Right forelimb (tissue), 1 donor: ENCODE measurements at regions not wholly inside any gene's neighbourhood (a gene's known extent, or its start where the extent isn't known, plus 50 kb on each side); places are given as distances from the start of the nearest gene placed in this dataset.
"Not testable (repeated sequence)": the region's sequence is repeated elsewhere in the genome, so short reads cannot be mapped to it uniquely, and the experiment has no call there.

Experiments used
- DNase-seq: peaks from one replicate; pipeline ENCODE4 v3.0.0-alpha.2; 2018

DNA sequence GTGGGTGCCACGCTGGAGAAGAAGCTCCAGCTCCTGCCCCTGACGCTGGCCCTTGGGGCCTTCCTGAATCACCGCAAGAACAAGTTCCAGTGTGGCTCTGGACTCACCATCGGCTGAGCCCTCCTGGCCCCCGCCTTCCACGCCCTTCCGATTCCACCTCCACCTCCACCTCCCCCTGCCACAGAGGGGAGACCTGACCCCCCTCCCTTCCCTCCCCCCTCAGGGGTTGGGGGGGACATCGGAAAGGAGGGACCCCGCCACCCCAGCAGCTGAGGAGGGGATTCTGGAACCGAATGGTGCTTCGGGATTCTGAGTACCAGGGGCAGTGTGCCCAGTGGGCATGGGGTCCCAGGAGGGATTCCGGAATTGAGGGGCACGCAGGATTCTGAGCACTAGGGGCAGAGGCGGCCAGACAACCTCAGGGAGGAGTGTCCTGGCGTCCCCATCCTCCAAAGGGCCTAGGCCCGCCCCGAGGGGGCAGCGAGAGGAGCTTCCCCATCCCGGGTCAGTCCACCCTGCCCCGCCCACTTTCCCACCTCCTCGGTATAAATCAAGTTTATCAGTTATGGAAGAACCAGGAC is 166.0 kb downstream of the POTEG start:
- not testable (repeated sequence) for DNase-seq

DNA sequence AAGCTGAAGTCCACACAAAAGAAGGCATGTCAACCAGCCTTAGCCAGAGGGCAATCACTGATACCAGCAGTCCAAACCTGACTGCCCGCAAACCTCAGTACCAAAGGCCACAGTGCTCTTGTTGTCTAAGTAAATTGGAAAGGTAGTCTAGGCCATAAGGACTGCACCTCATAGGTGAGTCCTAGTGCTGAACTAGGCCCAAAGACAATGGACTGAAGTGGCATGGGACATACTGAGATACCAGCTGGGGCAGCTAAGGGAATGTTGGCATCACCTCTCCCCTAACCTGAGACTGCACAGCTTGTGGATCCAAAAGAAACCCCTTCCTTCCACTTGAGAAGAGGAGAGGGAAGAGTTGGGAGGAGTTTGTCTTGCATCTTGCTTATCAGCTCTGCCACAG is 161.9 kb downstream of the POTEG start:
- not testable (repeated sequence) for DNase-seq

DNA sequence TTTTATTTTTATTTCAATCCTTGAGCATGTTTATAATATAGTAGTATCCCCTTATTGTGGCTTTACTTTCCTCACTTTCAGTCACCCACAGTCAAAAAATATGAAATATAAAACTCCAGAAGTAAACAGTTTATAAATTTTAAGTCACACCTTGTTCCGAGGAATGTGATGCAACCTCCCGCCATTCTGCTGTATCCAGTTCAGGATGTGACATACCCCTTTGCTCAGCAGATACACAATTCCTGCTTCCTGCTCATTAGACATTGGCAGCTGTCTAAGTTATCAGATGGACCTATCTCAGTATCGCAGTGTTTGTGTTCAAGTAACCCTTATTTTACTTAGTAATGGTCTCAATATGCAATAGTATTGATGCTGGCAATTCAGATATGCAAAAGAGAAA is 144.5 kb downstream of the POTEG start:
- DNase-seq = not testable (repeated sequence)

DNA sequence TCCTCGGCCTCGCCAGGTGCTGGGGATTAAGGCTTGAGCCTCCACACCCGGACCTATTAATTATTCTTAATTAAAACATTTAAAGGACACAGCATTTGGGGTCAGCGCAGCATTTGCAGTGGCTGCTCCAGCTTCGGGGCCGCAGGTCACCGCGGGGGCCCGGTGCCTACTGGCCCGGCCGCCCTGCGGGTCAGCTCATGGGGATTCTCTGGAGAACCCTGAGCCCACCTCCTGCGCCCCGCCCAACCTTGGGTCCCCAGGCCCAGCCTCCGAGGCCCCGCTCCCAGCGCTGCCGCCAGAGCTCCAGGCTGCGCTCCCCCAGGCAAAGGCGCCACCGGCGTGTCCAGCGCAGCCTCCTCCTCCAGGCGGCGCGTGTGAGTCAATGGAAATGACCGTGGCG is 133.9 kb downstream of the POTEG start:
- DNase-seq = not testable (repeated sequence)

DNA sequence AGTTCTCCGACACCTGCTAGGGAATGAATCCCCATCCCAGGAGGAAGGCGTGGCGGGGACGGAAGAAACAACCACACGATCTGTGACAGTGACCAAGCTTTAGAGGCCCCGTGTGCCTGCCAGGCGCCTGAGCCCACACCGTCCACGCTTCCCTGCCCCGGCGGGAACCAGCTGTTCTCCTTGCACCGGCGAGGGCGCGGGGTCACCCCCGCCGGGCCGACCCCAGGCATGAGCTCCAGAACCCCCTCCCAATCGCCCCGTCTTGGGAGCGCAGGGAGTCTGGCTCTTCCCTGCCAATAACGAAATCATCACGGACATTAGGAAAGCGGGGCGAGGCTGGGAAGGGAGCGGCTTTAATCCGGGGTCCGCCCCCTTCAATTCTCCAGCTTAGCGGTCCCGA is 133.3 kb downstream of the POTEG start:
- DNase-seq = not testable (repeated sequence)

DNA sequence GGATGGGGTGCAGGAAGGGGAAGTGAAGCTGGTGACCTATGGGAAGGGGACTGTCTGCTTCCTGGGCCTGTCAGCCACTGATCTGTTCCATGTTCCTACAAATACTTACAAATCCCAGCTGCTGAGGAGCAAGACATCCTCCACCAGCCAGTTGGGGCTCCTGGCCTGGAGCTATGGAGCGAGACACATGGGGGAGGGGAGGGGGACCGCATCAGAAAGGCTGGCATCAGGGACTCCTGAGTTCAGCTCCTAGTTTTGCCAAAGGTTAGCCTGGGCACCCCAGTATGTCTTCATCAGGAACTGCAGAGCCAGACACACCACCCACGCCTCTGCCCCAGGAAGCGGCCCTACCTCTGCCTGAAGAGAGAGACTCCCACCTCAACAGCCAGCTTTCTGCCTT is 130.3 kb downstream of the POTEG start:
- not testable (repeated sequence) for DNase-seq

DNA sequence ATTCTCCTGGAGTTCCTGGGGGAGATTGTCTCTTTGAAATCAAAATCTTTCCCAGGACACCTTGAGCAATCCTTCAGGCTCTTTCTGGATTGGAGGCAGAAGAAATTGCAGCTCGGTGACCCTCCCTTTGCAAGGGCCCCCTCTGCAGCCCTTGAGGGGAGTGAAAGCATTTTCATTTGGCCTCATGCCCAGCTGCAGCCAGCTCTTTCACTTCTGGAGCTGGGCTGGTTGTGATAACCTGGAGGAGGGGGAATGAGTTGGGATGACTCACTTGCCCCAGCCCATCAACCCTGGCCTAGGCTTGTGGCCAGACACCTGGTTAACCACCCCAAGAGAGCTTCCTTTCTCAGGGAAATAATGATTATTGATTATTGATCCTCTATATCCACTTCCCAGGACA is 129.7 kb downstream of the POTEG start:
- DNase-seq = not testable (repeated sequence)

DNA sequence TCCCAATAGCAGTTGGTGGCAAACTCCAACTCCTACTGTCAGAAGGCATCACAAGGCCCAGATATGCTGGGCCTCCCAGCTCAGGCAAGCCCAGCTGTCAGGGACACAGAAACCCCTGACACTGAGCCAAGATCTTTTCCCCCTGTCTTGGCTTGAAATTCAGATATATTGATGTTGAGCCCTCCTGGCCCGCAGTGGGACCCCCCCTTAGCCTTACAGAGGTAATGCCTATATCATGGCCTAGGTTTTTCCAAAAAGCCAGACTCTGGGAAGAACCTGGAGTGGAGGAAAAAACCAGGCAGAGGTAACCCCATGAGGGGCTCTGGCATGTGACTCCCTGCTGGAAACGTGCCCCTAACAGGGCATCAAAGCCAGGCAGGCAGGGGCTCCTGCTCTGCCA is 129.2 kb downstream of the POTEG start:
- not testable (repeated sequence) for DNase-seq

DNA sequence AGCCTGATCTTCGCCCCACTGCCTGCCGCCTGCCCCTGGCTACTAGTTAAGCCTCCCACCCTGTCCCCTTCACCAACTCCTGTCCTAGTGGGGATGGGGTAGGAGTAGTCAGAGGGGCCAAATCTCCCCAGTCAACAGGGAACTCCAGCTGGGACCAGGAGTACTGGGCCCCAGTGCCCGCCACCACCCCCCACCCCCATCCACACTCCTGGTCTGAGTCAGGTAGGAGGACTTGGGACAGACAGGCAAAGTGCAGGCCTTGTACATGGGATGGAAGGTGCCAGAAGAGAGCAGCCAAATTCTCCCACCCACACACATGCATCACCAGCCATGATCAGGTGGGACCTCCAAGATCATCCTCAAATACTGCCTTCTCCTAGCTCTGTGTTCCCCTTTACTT is 128.4 kb downstream of the POTEG start:
- DNase-seq = not testable (repeated sequence)

DNA sequence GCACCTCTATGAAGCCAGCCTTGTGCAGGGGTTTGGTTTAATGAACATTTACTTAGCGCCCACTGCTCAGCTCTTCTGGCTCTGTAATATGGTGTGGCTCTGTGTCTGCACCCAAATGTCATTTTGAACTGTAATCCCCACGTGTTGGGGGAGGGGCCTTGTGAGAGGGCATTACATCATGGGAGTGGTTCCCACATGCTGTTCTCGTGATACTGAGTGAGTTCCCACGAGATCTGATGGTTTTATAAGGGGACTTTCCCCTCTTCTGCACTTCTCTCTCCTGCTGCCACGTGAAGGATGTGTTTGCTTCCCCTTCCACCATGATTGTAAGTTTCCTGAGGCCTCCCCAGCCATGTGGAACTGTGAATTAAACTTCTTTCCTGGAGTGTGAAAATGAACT is 127.7 kb downstream of the POTEG start:
- DNase-seq = not testable (repeated sequence)

DNA sequence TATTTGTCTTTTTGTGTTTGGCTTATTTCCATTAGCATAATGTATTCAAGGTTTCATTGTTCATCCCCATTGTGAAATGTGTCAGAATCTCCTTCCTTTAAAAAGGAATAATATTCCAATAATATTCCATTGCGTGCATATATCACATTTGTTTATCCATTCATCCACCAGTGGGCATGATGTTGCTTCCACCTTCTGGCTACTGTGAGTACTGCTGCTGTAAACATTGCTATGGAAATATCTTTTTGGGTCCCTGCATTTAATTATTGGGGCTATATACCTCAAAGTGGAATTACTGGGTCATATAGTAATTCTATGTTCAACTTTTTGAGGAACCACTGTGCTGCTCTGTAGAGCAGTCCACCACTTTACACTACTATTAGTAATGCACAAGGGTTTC is 123.1 kb downstream of the POTEG start:
- not testable (repeated sequence) for DNase-seq

DNA sequence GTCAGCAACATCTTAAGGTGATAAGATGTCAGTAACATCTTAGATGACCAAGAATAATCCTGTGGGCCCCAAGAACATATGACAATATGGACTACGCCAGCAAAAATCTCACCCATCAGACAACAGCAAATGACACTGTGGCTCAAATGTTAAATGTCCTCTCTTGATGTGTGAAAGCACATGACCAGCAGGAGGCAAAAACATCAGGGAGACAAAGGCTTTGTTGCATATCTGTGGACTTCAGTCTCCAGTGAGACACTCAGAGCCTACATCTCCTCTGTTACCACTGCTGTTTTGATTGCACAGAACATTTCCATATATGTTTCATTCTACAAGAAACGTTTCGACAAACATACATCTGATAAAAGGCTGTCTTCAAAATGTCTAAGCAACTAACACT is 103.5 kb downstream of the POTEG start:
- not testable (repeated sequence) for DNase-seq

DNA sequence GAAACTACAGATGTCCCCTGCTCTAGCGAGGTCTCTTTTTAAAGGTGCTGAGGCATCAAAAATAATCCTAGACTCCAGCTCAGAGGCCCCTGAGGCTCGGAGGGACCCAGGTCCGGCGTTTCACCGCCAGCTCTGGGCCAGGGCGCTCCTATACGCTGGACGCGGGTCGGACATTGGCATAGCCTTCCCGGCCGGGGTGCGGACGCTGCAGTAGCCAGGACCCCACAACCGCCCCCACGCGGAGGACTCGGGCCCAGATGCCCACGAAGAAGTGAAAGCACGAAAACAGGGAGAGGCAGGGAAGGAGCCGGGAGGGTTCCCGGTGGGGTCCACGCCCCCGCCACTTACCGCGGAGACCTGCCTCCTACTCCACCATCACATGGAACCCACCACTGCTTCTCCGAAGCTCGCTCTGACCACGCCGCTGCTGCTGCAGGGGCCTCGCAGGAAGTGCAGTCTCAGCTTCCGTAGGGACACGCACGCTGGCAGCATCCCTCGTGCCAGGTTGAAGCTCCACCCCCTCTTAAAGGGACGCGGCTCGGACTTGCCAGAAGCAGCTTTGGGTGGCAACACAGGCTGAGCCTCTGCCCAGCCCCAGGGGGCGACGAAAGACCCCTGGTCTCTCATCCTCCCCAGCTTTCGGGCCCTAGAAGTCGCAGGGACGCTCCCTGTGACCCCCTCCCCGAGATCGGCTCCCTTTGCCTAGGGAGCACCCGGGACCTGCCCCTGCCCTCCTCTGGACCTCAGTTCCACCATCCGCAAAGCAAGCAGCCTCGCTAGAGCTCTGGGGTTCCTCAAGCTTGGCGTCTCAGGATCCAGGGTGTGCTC is 96.7 kb downstream of the POTEG start:
- not testable (repeated sequence) for DNase-seq

DNA sequence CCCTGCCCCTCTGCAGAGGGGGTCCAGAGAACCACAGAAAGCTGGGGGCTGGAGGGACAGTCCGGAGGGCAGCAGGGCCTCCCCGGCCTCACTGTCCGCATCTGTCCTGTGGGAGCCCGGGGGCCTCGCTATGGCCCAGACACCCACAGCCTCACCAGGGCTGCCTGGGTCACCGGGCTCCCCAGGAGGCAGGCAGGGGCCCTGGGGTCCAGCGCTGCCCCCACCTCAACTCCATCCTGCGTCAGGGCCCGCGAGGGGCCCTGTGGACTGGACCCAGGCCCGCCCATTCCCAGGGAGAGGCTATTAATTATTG is 96.1 kb downstream of the POTEG start:
- not testable (repeated sequence) for DNase-seq

DNA sequence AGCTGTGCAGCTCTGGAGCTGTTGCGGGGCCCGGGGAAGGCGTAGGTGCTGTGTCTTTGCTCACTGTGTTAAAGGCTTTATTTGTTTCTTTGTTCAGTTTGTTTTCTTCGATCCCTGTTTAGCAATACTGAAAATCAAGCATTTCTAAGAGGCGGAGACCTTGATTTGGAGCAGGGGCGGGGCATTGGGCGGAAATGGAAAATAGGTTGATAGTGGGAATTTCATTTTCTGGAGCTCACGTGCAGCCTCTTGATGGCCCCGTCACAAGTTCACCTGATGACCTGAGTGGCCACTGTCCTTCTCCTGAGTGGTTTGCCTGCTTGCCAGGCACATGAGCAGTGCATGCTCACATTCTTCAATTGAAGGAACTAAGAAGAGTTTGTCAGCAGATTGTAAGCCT is 93.2 kb downstream of the POTEG start:
- DNase-seq = not testable (repeated sequence)

DNA sequence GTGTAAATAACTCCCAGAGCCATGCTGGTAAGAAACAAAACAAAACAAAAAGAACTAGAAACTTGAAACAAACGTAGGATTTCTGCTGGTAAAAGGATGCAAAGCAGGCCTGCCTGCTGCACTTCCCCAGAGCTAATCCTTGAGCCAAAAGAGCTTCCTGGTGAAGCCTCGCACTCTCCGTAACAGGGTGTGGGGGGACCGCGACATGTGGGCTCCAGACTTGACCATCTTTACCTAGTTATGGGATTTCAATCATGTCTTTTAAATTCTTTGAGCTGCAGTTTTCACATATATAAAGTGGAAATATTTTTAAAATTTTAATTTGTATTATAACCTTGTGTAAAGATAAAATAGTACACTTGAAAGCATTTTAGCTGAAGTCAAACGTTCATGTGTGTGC is 92.5 kb downstream of the POTEG start:
- not testable (repeated sequence) for DNase-seq

DNA sequence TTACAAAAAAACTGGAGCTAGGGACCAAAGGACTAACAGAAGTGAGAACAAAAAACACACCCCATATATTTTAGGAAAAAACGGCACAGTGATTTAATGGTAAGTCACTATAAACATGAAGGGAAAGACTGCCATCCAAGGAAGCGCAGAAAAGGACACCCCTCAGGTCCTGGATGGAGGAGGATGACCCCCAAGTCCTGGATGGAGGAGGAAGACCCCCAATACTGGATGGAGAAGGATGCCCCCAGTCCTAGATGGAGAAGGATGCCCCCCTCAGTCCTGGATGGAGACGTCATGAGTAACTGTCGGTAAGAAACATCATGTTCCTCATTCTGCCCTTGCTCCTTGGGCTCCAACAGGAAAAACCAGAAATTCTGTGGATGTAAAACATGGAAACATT is 89.9 kb downstream of the POTEG start:
- DNase-seq = not testable (repeated sequence)

DNA sequence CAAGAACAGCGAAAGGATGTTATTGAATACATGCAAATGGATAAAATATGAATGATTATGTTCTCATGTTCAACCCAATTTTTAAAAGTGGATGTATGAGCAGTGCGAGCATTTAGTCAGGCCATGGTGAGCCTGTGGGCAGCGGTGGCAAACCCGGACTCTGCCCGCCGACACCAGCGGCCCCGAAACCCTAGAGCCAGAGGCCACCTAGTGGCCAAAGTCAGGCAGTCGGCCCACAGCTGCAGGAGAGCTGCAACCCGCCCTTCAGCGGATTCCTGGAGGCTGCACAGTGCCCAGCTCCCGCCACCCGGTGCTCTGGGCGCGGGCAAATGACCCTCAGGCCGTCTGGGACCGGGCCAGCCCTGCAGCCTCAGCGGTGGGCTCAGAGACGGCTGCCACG is 89.5 kb downstream of the POTEG start:
- not testable (repeated sequence) for DNase-seq

DNA sequence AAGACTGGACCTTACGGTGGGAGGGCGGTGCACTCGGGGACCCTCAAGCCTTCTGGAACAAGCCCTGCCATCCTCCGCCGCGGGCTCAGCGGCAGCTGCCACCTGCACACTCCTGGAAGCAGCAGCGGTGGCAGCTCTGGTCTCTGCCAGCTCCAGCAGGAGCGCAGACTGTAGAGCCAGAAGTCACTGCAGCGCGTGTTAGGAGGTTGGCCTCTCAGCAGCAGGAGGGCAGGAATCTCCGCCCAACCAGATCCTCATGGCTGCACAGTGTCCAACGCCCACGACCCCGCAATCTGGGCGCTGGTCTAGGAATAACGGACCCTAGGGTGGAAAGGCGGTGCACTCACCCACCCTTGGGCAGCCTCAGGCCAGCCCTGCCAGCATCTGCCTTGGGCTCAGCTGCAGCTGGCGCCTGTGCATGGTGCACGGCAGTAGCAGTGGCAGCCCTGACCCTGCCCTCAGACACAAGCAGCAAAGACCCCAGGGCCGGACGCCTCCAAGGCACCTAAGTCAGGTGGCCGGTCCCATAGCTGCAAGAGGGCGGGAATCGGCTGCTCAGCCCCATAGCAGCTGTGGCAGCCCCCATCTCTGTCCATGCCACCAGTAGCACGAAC is 88.7 kb downstream of the POTEG start:
- DNase-seq = not testable (repeated sequence)

DNA sequence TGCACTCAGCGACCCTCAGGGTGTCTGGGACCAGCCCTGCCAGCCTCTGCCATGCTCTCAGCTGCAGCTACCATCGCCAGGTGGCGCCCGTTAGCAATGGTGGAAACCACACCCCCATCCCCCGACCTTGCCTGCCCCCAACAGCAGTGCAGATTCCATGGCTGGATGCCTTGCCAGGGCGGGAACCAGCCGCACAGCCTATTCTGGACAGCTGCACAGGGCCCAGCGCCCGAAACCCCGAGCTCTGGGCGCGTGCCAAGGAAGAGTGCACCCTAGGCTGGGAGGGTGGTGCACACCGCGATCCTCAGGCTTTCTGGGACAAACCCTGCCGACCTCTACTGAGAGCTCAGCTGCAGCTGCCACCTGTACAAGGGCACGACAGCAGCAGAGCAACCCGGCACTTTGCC is 88.1 kb downstream of the POTEG start:
- not testable (repeated sequence) for DNase-seq

DNA sequence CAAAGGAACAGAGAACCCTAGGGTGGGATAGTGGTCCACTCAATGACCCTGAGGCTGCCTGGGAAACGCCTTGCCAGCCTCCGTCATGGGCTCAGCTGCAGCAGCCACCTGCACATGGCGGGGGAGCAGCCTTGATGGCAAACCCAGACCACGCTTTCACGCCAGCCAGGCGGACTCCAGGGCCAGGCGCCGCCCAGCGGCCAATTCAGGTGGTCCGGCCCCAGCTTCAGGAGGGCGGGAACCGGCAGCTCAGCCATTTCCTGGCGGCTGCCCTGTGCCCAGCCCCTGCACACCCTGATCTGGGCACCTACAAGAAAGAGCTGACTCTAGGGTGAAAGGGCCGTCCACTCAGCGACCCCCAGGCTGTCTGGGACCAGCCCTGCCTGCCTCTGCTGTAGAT is 87.5 kb downstream of the POTEG start:
- DNase-seq = not testable (repeated sequence)

DNA sequence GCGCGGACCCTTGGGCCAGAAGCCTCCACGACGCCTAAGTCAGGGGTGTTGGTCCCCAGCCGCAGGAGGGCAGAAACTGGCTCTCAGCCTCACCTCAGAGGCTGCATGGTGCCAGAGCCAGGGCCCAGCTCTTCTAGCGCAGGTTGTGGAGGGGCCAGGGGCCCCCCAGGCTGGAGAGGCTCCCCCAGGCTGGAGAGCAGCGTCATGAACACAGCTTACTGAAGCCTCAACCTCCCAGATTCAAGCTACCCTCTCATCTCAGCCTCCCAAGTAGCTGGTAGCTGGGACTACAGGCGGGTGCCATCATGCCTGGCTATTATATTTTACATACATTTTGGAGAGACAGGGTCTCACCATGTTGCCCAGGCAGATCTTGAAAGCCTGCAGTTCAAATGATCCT is 87.0 kb downstream of the POTEG start:
- DNase-seq = not testable (repeated sequence)
